BLaER1 (cell line): ENCODE measurements at regions not wholly inside any gene's neighbourhood (a gene's known extent, or its start where the extent isn't known, plus 50 kb on each side); places are given as distances from the start of the nearest gene placed in this dataset.

Source experiments
- H3K27ac ChIP-seq: shearing (Covaris generic); formaldehyde crosslinking; 2 replicates; pipeline ENCODE4 v1.8.1; 2022
- H3K27me3 ChIP-seq: shearing (Covaris generic); formaldehyde crosslinking; 2 replicates; pipeline ENCODE4 v1.8.1; 2022
- H3K36me3 ChIP-seq: shearing (Covaris generic); formaldehyde crosslinking; 2 replicates; pipeline ENCODE4 v1.8.1; 2022
- H3K4me1 ChIP-seq: shearing (Covaris generic); formaldehyde crosslinking; 2 replicates; pipeline ENCODE4 v1.8.1; 2022
- H3K4me2 ChIP-seq: shearing (Covaris generic); formaldehyde crosslinking; 2 replicates; pipeline ENCODE4 v1.8.1; 2022
- H3K4me3 ChIP-seq: shearing (Covaris generic); formaldehyde crosslinking; 2 replicates; pipeline ENCODE4 v1.8.1; 2022
- H3K9ac ChIP-seq: shearing (Covaris generic); formaldehyde crosslinking; 2 replicates; pipeline ENCODE4 v1.8.1; 2022
- H3K9me3 ChIP-seq: shearing (Covaris generic); formaldehyde crosslinking; 2 replicates; pipeline ENCODE4 v1.8.1; 2022
- H4K20me1 ChIP-seq: shearing (Covaris generic); formaldehyde crosslinking; 2 replicates; pipeline ENCODE4 v1.8.1; 2022
- Cebpa-rat ChIP-seq: shearing (Covaris generic); IDR thresholded peaks from 2 replicates; pipeline ENCODE4 v1.8.1; 2022

- TF ChIP-seq Cebpa-rat, result no peak
- no peak overlapping the region for H3K4me2 ChIP-seq
- H3K9ac ChIP-seq, result no peak overlapping the region
- H3K4me1 ChIP-seq, result no peaks in the 10 kb centered on the region
- no peak overlapping the region for H3K27ac ChIP-seq
- H3K4me3 ChIP-seq, result no peak overlapping the region
- H4K20me1 ChIP-seq, result no peaks in the 10 kb centered on the region
- no peaks in the 10 kb centered on the region for H3K27me3 ChIP-seq
- no peaks in the 10 kb centered on the region for H3K9me3 ChIP-seq
- no peaks in the 10 kb centered on the region for H3K36me3 ChIP-seq
These were observed 730.9 kb upstream of the TYRP1 start for GRCh38 chr9:11962327-11962726.

DNA sequence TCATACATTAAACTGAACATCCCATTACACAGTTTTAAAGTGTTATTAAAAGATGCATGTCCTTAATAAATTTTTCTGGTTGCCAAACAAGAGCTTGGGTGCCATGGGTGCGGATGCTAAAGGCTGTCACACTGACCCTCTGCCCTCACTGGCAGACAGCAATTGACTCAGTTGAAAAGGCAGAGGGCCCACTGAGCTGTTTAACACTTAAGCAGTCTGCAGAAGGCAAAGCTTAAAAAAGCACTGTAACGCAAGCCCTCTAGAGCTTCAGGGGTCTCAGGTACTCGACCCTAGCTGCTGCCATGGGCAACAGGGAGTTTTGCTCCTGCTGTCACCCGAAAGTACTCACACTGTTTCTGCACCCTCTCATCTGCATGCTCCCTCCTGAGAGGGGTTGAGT is 726.4 kb upstream of the TYRP1 start:
- no peak overlapping the region for H3K4me2 ChIP-seq
- no peak overlapping the region for H3K9ac ChIP-seq
- H3K9me3 ChIP-seq, result no peaks in the 10 kb centered on the region
- no peaks in the 10 kb centered on the region for H4K20me1 ChIP-seq
- no peaks in the 10 kb centered on the region for H3K36me3 ChIP-seq
- H3K27ac ChIP-seq, result no peak overlapping the region
- no peaks in the 10 kb centered on the region for H3K4me1 ChIP-seq
- H3K4me3 ChIP-seq, result no peak overlapping the region
- no peaks in the 10 kb centered on the region for H3K27me3 ChIP-seq
- TF ChIP-seq Cebpa-rat, result no peak

DNA sequence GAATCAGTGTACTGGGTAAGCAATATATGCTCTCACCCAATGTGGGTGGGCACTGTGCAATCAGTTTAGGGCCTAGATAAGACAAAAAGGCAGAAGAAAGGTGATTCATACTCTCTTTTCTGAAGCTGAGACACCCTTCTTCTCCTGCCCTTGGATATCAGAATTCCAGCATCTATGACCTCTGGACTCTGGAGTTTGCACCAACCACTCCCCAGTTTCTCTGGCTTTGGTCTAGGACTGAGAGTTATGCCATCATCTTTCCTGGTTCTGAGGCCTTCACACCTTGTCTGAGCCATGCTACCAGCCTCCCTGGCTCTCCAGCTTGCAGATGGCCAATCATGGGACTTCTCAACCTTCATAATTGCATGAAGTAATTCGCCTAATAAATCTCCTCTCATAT is 724.6 kb upstream of the TYRP1 start:
- H3K9me3 ChIP-seq, result no peaks in the 10 kb centered on the region
- no peaks in the 10 kb centered on the region for H4K20me1 ChIP-seq
- H3K36me3 ChIP-seq, result no peaks in the 10 kb centered on the region
- TF ChIP-seq Cebpa-rat, result no peak
- no peak overlapping the region for H3K27ac ChIP-seq
- H3K27me3 ChIP-seq, result no peaks in the 10 kb centered on the region
- H3K4me3 ChIP-seq, result no peak overlapping the region
- no peak overlapping the region for H3K9ac ChIP-seq
- no peak overlapping the region for H3K4me2 ChIP-seq
- no peaks in the 10 kb centered on the region for H3K4me1 ChIP-seq

DNA sequence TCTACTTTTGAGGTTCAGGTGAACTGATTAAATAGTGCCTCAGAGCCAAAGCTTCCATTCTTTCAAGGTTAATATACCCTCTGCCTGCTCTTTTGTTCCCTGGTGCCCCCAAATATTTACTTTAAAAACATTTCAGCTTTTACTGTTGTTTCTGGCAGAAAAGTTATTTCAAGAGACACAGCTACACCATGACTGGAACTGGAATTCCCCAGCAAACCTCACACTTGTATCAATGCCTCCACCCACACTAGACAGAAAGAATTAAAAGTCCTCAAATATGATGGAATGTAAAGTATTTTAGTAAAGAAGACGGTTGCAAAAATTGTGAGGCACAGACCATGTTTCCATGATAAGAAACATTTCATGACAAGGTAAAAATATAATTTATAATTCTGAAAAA is 720.2 kb upstream of the TYRP1 start:
- Histone ChIP-seq H3K27ac (no peak overlapping the region), H3K9me3 (no peaks in the 10 kb centered on the region), H3K36me3 (no peaks in the 10 kb centered on the region), H3K4me3 (no peak overlapping the region), H3K4me2 (no peak overlapping the region), H3K27me3 (no peaks in the 10 kb centered on the region), H3K9ac (no peak overlapping the region), H4K20me1 (no peaks in the 10 kb centered on the region), H3K4me1 (no peaks in the 10 kb centered on the region)
- no peak for TF ChIP-seq Cebpa-rat

DNA sequence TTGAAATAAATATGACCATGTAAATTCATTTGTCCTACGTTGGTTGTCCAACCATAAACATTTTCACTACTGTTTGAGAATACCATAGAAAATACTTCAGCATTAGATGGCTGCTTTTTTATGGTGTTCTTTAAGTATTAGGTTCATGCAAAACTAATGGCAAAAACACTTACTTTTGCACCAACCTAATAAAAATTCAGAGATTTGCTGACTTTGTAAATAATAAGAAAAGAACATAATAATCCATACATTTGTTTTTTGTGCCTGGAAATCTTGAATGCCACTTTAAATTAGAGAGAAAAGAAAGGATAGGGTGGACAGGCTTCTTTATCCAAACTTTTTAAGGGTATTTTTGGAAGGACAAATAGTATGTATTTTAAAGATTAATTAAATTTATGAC is 719.7 kb upstream of the TYRP1 start:
- Histone ChIP-seq H4K20me1 (no peaks in the 10 kb centered on the region), H3K27ac (no peak overlapping the region), H3K9me3 (no peaks in the 10 kb centered on the region), H3K27me3 (no peaks in the 10 kb centered on the region), H3K36me3 (no peaks in the 10 kb centered on the region), H3K4me2 (no peak overlapping the region), H3K4me3 (no peak overlapping the region), H3K9ac (no peak overlapping the region), H3K4me1 (no peaks in the 10 kb centered on the region)
- no peak for TF ChIP-seq Cebpa-rat

- Histone ChIP-seq H4K20me1 (no peaks in the 10 kb centered on the region), H3K9me3 (no peaks in the 10 kb centered on the region), H3K27ac (no peak overlapping the region), H3K4me2 (no peak overlapping the region), H3K4me3 (no peak overlapping the region), H3K9ac (no peak overlapping the region), H3K27me3 (no peaks in the 10 kb centered on the region), H3K36me3 (no peaks in the 10 kb centered on the region), H3K4me1 (no peaks in the 10 kb centered on the region)
- no peak for TF ChIP-seq Cebpa-rat
These were observed 700.3 kb upstream of the TYRP1 start for GRCh38 chr9:11992866-11993265.

GRCh38 chr9:12014488-12014887 is 678.7 kb upstream of the TYRP1 start:
- H4K20me1 ChIP-seq, result no peaks in the 10 kb centered on the region
- H3K4me1 ChIP-seq, result no peaks in the 10 kb centered on the region
- H3K36me3 ChIP-seq, result no peaks in the 10 kb centered on the region
- no peak overlapping the region for H3K9ac ChIP-seq
- H3K9me3 ChIP-seq, result peaks cover 4% of the 10 kb centered on the region
- H3K27ac ChIP-seq, result no peak overlapping the region
- no peaks in the 10 kb centered on the region for H3K27me3 ChIP-seq
- no peak overlapping the region for H3K4me2 ChIP-seq
- no peak for TF ChIP-seq Cebpa-rat
- H3K4me3 ChIP-seq, result no peak overlapping the region

GRCh38 chr9:12054235-12054634 is 639.0 kb upstream of the TYRP1 start:
- H3K36me3 ChIP-seq, result no peaks in the 10 kb centered on the region
- H3K4me3 ChIP-seq, result no peak overlapping the region
- no peak overlapping the region for H3K9ac ChIP-seq
- H3K4me2 ChIP-seq, result no peak overlapping the region
- H3K27ac ChIP-seq, result no peak overlapping the region
- no peaks in the 10 kb centered on the region for H3K27me3 ChIP-seq
- no peaks in the 10 kb centered on the region for H3K4me1 ChIP-seq
- no peaks in the 10 kb centered on the region for H4K20me1 ChIP-seq
- H3K9me3 ChIP-seq, result peaks cover 16% of the 10 kb centered on the region
- no peak for TF ChIP-seq Cebpa-rat

DNA sequence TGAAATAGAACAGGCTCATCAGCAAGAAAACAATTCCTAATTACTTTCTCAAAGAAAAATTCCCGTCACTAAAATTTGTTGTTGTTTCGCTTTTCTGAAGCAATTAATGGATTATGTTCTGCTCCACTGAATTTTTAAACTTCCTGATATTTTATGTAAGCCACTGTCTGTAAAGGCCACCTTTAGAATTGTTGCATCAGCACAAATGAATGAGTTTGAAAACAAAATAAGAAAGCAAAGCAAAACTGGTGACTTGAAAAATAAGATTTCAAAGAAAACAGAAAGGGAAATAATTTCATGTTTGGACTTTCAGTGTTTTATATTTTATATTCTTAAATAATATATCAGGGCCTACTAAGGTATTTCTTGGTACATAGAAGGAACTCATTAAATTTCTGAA is 636.3 kb upstream of the TYRP1 start:
- Histone ChIP-seq H3K36me3 (no peaks in the 10 kb centered on the region), H3K4me1 (no peaks in the 10 kb centered on the region), H3K27me3 (no peaks in the 10 kb centered on the region), H3K27ac (no peak overlapping the region), H3K9me3 (peaks cover 16% of the 10 kb centered on the region), H3K4me3 (no peak overlapping the region), H4K20me1 (no peaks in the 10 kb centered on the region), H3K9ac (no peak overlapping the region), H3K4me2 (no peak overlapping the region)
- TF ChIP-seq Cebpa-rat, result no peak

DNA sequence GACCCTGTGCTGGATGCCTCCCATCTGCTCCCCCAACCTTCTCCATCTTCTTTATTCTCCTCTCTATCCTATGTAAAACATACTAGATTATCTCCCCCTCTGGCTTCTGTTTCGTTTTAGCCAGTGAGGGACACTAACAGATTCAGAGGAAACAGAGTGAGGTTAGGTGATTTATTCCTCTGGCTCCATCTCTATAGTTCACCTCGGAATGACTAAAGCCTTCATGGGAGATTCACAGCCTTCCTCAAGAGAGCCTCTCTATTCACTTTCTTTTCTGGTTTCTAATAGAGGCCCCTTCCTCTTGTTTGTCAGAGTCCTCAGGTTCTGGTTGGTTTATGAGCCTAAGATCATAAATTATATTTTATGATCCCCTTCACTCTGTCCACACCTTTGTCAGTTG is 633.1 kb upstream of the TYRP1 start:
- H3K27me3 ChIP-seq, result no peaks in the 10 kb centered on the region
- no peaks in the 10 kb centered on the region for H3K36me3 ChIP-seq
- TF ChIP-seq Cebpa-rat, result no peak
- no peaks in the 10 kb centered on the region for H4K20me1 ChIP-seq
- H3K27ac ChIP-seq, result no peak overlapping the region
- H3K4me3 ChIP-seq, result no peak overlapping the region
- H3K9ac ChIP-seq, result no peak overlapping the region
- H3K9me3 ChIP-seq, result peaks cover 2% of the 10 kb centered on the region
- no peak overlapping the region for H3K4me2 ChIP-seq
- no peaks in the 10 kb centered on the region for H3K4me1 ChIP-seq

GRCh38 chr9:12060811-12061210 is 632.4 kb upstream of the TYRP1 start:
- no peak for TF ChIP-seq Cebpa-rat
- Histone ChIP-seq H3K4me1 (no peaks in the 10 kb centered on the region), H3K36me3 (no peaks in the 10 kb centered on the region), H3K27ac (no peak overlapping the region), H3K9ac (no peak overlapping the region), H3K9me3 (no peaks in the 10 kb centered on the region), H3K4me3 (no peak overlapping the region), H3K27me3 (no peaks in the 10 kb centered on the region), H4K20me1 (no peaks in the 10 kb centered on the region), H3K4me2 (no peak overlapping the region)
